DMS 273 (cell line): ENCODE measurements at regions not wholly inside any gene's neighbourhood (a gene's known extent, or its start where the extent isn't known, plus 50 kb on each side); places are given as distances from the start of the nearest gene placed in this dataset.
A peak's percentile ranks its signal among the peaks of the same experiment; 100 is the strongest.
"Not testable (repeated sequence)": the region's sequence is repeated elsewhere in the genome, so short reads cannot be mapped to it uniquely, and the experiment has no call there.

Source experiments
- DNase-seq: peaks from one replicate; lab custom pipeline; 2025; ENCODE audit not compliant: unreplicated experiment; lab: John Stamatoyannopoulos, UW

DNA sequence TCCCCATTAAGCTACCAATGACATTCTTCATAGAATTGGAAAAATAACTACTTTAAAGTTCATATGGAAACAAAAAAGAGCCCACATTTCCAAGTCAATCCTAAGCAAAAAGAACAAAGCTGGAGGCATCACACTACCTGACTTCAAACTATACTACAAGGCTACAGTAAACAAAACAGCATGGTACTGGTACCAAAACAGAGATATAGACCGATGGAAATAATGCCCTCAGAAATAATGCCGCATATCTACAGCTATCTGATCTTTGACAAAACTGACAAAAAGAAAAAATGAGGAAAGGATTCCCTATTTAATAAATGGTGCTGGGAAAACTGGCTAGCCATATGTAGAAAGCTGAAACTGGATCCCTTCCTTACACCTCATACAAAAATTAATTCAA lies 1520.7 kb upstream of the TPTE start:
- DNase-seq, result not testable (repeated sequence)

- DNase-seq, result not testable (repeated sequence)
Observed at GRCh38 chr21:9001890-9002663, 1519.3 kb upstream of the TPTE start.

DNA sequence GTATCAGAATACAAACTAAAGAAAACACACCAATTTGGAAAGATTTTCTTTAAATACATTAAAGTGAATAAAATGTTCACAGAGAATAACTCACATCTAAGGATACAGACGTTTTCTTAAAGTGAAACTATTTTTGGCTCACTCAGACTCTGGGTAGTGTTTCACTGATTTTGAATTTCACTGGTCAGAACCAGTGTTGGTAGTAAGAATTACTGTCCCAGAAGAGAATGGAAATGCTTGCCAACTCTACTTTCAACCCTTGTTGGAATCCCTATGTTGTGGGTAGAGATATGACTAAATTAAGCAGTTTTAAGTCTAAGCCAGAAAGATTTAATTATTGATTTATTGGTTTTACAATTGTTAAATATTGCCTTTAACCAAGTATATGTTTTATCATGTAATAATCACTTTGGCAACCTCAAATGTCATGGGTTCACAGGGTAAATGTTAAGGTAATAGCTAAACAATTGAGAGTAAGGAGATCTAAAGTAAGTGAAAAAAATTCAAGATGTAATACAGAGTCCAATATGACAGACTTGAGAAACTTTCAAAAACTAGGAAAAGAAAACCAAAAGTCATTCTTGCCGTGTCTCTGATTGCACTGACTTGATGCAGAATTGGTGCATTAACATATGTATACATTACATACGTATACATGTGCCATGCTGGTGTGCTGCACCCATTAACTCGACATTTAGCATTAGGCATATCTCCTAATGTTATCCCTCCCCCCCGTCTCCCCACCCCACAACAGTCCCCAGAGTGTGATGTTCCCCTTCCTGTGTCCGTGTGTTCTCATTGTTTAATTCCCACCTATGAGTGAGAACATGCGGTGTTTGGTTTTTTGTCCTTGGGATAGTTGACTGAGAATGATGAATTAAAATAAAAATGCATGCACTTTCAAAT lies 1517.2 kb upstream of the TPTE start:
- not testable (repeated sequence) for DNase-seq

DNA sequence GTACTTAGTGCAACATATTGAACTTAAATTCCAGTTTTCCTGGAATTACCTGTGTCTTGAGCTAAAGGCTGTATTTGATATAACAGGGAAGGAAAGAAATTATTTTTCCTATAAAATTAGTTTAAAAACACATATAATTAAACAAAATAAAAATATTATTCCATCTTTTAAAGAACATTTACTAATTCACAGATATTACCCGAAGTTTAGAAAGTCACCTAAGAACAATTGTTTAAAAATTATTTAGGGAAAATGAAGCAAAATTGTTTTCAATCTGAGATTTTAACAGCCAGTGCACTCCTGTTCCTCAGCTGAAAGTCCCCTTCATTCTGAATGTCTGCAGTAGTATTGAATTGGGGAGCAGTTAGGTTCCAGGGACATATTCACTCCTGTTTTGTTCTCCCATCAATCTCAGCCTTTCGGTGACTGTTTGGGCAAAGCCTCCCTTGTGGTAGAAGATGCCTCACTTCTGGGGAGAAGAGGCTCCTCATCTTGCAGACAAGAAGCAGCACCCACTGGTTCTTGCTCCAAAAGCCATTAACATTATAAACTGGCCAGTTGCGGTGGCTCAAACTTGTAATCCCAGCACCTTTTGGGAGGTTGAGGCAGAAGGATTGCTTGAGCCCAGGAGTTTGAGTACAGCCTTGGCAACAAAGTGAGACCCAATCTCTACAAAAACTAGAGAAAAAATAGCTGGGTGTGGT lies 1516.4 kb upstream of the TPTE start:
- DNase-seq, result not testable (repeated sequence)

GRCh38 chr21:9005671-9006070 lies 1515.7 kb upstream of the TPTE start:
- DNase-seq, result not testable (repeated sequence)

DNA sequence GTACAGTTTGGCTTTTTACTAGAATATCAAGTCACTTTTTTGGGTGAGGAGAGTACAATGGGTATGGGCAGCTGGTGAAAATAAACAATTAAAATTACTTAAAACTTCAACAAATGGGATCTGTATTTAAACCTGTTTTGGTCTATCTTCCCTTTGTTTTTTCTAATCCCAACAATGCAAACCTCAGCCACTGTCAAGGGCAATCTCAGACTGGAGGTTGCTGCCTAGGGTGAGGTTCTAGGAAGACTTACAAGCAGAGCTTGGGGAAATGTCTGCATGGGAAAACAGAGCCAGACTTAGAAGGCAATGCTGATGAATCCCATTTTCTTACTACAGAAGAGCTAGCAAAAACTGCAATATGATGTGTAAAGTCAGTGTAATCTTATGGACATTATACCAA lies 1515.3 kb upstream of the TPTE start:
- not testable (repeated sequence) for DNase-seq

- not testable (repeated sequence) for DNase-seq
Observed at GRCh38 chr21:9006553-9007323, 1514.6 kb upstream of the TPTE start.

- DNase-seq, result no peak
Observed at GRCh38 chr21:9008636-9009035, 1512.7 kb upstream of the TPTE start.

- DNase-seq, result not testable (repeated sequence)
Observed at GRCh38 chr21:9009267-9010016, 1511.9 kb upstream of the TPTE start.

DNA sequence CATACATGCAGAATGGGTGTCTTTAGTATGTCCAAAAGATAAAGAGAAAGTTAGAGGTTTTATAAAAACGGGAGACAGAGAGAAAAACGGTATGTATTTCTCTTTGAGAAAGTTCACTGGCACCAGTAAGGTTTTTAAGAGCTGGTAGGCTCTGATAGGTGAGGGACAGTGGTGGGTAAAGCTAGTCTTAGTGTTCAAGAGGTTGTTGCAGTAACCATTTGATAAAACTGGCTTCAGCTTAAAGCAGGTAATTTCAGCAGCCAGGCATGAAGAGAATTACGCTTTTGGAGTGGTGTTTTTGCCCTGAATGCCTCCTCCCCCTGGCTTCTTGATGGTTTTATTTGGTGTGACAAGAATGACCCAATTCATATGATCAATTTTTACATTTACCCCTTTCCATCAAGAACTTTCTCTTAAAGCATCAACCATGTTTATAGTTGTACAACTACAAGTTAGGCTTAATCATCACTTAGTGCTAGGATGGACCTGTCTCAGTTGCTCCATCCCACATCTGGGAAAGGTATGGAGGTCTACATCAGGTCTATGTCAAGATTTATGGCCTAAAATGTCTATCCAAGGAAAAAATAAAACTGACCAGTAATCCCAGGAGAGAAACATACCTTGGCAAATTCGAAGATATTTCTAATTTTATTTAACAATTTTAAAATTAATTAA lies 1511.1 kb upstream of the TPTE start:
- DNase-seq, result not testable (repeated sequence)

- DNase-seq, result not testable (repeated sequence)
Observed at GRCh38 chr21:9010936-9011890, 1510.2 kb upstream of the TPTE start.

DNA sequence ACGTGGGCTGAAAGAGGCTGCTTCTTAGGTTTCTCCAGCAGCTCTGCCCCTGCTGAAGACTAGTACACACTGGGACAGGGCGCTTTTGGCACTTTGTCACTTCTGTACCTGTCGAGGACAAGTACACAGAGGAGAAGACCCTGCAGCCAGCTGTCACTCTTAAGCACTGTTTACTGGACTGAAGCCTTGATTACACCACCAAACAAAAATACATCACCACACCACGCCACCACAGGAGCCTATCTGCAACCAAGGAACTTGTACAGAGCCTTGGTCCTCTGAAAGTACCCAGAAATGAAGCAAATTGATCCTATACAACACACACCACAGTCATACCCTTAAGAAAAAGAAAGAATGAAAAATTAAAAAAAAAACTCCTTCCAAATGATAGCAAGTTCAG lies 1509.5 kb upstream of the TPTE start:
- DNase-seq, result not testable (repeated sequence)

GRCh38 chr21:9013502-9014242 lies 1507.7 kb upstream of the TPTE start:
- DNase-seq, result not testable (repeated sequence)

DNA sequence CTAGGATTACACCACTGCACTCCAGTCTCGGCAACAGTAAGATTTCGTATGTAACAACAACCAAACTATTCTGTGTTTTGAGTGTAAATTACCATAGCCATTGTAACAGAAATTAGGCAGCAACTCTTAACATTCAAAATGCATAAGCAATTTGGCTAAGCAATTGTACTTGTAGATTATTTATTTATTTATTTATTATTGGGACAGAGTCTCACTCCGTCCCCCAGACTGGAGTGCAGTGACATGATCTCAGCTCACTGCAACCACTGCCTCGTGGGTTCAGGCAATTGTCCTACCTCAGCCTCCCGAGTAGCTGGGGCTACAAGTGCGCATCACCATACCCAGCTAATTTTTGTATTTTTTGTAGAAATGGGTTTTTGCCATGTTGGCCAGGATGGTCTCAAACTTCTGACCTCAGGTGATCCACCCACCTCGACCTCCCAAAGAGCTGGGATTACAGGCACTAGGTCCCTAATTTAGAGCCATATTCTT lies 1507.1 kb upstream of the TPTE start:
- not testable (repeated sequence) for DNase-seq

DNA sequence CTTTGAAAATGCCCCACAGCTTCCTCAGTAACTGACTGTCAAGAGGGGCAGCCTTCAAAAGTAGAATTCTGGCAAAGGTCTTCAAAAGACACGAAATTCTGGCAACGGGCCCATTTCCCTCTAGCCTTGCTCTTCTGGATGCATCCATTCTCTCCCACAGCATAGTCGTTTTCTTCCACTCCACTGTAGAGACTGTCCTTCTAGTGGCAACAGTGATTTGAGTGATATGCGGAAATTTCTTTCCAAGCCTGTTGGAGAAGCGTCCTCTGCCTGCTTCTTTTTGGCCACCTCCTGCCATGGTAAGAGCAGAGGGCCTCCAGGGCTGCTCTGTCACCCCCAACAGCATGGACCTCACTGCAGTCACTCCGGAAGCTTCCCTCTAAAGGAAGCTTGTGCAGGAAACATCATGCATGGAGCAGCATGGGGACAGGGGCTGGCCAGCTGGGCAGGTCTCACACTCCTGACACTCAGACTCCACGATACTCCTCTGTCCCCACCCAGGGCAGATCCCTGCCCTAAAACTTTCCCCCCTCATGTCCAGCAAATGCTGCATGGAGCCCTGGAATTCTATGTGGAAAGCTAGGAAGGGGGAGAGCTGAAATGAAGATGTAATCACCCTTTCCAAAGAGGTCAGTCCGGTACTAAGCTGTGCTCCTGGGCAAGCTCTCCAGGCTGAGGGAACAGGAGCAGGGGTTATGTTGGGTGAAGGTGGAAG lies 1505.7 kb upstream of the TPTE start:
- DNase-seq, result peak; percentile 40

- not testable (repeated sequence) for DNase-seq
Observed at GRCh38 chr21:9017206-9017605, 1504.2 kb upstream of the TPTE start.
